GM19023 (cell line): ENCODE measurements at regions not wholly inside any gene's neighbourhood (a gene's known extent, or its start where the extent isn't known, plus 50 kb on each side); places are given as distances from the start of the nearest gene placed in this dataset.
"Not testable (repeated sequence)": the region's sequence is repeated elsewhere in the genome, so short reads cannot be mapped to it uniquely, and the experiment has no call there.

Source experiments
- ATAC-seq: cut with Tn5 transposase; IDR thresholded peaks from one replicate; pipeline ENCODE4 v1.9.1; 2021; ENCODE audit warnings: mild to moderate bottlenecking, moderate library complexity; ENCODE audit not compliant: unreplicated experiment

DNA sequence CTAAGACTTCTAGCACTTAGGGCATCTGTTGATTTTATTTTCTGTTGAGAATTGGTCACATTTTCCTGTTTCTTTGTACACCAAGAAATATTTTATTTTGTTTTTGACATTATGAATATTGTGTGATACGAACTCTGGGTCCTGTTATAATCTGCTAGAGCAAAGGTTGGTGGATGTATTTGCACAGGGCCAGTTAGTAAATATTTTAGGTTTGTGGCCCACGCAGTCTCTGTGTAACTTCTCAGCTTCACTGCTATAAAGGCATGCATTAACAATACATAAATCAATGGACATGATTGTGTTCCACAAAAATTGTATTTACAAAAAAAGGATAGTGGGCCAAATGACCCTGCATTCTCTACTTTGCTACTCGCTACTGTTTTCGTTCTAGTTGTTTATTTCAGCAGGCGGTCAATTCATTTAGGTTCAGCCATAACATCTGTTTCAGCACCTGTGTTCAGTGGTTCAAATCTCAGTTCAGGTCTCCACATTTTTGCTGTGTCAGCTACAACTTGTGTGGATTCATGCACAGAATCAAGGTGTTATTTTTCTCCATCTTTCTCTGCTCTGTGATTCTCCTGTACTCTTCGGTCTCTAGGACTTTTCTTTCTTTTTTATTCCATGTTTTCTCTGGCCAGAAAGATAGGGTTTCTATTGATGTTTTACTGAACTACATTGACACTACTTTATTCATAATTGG lies 786.2 kb downstream of the ETS1 start:
- no peak for ATAC-seq

DNA sequence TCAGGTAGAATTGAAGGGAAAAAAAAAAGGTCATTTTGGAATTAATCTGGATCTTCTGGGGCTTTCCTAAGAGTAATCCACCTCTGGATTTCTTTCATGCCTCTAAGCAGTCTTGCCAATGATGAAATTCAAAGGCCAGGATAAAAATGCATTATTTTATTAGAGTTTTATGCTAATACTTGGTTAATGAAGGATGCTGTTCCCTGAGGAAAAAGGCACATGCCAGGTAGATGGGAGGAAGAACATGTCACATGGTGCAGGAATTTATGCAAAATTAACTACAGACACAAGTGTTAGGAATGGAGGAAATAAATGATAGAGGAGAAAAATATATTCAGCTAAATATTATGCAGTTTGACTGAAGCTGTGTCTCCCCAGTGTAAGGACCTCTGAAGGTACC lies 792.0 kb downstream of the ETS1 start:
- no peak for ATAC-seq

DNA sequence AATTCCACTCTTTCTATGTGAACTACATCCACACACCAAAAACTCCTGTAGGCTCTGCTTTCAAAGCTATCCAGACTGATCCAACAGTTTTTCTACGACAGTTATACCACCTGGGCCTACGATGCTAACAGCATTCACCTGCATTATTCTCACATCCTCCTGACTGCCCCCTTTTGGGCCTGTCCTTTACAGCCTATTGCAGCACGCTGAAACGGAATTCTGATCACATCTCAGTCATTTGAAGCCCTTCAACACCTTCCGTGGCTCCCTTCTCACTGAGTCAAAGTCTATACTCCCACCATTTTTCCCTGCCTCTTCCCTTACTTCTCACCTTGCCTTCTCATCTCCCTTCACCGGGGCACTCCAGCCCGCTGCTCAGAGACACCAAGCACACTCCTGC lies 791.3 kb upstream of the KIRREL3 start:
- ATAC-seq, result no peak

DNA sequence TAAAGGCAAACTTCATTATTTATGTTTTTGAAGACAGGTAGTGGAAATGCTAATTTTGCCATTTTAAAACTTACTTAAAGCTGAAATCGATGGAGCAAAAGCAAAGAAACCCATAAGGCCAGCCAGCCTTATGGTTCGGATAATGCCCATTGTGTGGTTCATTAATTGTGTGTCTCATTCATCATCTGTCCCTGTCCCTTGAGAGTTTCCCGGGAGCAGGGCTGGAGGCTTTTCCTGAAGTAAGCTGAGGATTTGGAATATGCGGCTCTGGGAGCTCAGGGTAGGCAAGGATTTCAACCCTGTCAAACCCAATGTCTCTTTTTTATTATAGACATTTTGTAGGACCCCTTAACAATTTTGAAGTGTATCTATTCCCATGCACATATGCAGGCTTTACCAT lies 790.0 kb upstream of the KIRREL3 start:
- ATAC-seq, result no peak

DNA sequence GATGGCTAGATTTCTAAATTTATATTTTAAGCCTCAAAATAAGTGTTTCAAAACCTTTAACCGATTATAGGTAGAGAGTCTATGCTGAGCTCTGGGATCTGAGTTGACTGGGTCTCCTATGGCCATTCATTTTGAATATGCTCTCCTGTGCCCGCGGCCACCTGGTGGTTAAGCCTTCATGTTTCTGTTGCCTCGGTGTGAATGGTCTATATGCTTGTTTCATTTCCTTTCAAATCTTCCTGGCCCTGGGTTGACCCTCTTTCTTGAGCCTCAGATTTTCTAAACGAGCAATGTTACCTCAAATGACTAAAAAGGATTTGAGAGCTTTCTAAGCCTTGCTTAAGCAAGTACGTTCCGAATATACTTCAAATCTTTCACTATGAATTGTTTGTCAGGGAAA lies 789.4 kb upstream of the KIRREL3 start:
- no peak for ATAC-seq

DNA sequence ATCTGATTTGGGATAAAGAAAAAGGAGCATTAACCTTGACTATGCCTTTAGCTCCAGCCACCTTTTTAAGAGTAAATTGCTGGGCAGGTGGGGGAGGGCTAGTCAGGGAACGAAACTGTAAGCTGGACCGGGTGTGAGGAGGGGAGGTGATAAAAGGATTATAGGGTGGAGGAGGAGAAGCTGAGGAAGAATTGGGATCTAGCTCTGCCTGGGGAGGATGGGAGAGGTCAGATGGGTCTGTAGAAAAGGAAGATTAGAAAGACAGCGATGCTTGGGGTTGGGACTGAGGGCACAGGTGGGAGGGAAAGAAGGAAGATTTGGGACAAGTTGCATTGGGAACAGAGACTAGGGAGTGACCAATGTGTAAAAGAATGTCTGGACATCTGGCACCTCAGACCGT lies 772.4 kb upstream of the KIRREL3 start:
- not testable (repeated sequence) for ATAC-seq

DNA sequence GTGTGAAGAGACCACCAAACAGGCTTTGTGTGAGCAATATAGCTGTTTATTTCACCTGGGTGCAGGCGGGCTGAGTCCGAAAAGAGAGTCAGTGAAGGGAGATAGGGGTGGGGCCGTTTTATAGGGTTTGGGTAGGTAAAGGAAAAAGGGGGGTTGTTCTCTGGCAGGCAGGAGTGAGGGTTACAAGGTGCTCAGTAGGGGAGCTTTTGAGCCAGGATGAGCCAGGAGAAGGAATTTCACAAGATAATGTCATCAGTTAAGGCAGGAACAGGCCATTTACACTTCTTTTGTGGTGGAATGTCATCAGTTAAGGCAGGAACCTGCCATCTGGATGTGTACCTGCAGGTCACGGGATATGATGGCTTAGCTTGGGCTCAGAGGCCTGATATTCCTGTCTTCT lies 768.4 kb upstream of the KIRREL3 start:
- ATAC-seq, result not testable (repeated sequence)

DNA sequence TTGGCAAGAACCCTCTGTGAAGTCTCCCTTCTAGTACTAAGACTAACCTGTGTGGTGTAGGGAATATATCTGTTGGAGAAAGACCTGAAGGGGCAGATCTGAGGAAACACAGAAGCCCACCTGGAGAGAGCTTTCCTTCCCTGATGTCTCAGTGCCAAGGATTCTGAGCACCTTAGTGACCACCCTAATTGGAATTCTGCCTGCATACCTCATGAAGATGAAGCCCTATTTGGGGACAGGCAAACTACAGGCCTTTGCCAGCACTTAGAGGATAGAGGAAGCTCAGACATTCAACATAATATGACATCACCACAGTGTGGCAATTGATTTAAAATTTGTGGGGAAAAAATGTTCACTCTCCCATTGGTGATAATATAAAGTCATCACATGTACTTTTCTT lies 766.2 kb upstream of the KIRREL3 start:
- no peak for ATAC-seq

DNA sequence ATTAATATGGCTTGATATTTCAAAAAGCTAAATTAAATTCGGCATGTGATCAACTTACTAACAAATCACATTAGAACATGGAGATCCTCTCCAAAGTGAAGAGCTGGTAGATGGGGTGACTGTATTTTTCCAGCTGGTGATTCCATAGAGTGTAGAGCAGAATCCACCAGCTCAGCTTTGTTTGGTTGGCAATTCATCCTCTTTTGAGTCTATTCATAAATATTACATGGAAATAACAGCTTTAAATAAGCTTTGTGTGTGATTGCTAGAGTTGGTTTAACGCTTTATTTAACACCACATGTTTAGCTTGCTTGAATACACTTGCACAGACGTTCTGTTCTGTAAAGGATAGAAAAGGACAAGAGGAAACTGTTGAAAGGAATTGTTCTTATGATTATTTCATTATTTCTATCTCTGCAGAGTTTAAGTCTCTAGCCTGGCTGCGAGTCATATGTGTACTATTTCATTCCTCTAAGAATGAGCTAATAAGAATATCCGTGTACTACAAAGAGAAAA lies 738.3 kb upstream of the KIRREL3 start:
- no peak for ATAC-seq

DNA sequence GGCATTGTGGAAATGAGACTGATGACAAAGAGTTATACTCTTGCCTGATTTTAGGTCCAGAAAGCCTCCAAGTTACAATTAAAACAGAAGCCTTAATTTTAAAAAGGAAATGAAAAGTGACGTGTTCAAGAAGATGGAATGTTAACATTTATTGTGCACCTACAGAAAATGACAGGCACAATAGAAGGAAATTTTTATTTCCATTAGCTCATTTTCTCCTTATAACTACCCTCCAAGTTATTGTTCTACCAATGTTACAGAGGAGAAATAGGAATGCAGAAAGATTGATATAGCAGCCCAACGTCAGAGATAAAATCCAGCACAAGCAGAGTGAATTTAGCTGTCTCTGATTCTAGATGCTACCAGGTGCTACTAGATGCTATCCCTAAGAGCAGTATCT lies 736.9 kb upstream of the KIRREL3 start:
- ATAC-seq, result no peak

DNA sequence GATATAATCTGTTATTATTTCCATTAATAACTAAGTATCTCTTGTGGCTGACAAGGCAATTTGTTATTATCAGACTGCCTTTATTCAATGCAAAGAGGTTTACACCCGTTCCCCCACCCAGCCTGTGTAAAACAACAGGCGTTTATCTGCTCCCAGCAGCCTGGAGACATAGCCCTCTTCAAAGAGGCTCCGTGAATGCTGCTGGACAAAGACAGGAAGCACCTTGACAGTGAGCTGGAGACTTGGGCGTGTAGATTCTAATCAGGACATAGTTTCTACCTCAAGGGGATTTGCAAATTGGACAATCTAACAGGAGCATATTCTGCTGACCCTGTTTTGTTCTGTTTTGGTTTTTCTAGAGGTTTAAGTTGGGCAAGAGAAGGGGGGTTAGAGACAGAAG lies 733.0 kb upstream of the KIRREL3 start:
- no peak for ATAC-seq

DNA sequence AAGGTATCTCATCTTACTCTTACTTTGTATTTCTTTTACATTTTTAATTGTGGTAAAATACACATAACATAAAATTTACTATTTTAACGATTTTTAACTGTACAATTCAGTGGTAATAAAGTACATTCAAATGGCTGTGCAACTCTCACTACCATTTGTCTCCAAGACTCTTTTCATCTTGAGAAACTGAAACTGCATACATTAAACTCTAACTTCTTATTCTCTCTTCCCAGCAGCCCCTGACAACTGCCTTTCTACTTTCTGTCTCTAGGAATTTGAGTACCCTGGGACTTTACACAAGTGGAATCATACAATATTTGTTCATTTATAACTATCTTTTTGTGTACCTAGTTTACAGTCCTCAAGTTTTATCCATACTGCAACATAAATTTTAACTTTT lies 725.8 kb upstream of the KIRREL3 start:
- ATAC-seq, result no peak

DNA sequence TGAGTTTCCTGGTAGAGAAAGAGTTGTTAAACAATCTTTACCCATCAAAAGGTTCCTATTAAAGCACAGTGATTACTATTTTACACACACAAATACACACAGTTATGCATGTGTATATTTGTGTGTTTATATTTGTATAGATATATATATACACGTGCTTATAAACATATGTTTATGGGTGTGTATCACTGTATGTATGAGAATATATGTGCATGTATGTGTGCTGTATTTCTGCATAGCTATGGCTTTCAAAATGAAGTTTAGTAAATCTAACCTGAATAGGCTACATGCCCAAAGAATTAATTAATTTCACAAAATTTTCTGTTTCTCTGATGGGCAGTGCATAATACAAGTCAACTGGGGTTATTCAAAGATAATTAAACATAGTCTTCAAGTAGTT lies 723.1 kb upstream of the KIRREL3 start:
- no peak for ATAC-seq

DNA sequence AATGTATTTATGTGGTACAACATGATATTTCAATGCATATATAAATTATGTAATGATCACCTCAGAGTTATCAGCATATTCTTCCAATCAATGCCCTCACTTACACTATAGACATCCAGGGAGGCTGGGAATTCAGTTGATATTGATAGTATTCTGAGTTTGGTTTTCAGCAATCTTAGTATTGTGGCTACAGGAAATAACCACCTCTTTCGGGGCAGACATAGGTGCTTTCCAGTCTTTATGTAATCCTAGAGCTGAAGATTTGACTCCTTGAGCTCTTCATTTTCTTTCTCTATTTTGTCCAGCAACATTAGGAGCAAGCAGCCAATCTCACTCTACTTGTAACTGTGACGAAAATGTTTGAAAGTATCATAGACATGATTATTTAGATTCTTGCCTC lies 712.7 kb upstream of the KIRREL3 start:
- ATAC-seq, result no peak

DNA sequence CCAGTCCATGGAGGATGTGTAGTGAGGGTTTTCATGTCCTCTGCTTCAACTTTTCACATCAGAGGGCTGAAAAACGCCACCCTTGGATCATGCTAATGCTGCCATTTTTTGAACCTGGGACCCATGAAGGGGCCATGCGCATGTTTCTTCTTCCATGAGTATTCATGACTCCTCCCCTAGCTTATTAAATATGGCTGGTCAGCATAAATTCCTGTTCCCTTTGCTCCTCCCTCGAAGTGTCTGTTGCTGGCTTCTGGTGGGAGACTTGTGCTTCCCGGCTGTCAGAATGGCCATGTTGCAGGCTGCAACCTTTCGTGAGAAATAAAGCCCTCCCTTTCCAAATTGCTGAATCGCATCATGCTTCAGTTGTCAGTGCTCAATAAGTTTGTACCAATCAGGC lies 711.2 kb upstream of the KIRREL3 start:
- ATAC-seq, result no peak

DNA sequence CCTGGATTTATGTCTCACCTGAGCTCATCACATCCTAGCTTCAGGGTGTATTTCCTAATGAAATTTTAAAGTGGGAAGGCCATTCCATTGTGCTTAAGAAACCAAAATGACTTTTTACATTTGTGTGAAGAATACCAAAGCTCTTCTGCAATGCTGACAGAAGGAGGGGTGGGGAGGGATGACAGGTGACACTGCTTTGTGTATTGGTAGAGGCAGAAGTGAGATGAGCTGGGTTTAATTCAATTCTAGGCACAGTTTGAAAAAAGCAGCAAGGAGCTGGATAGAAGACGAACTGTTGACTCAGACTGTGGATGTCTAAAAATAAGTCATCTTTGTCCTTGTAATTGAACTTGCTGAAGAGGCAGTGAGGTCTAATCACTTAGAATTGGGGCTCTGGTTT lies 710.3 kb upstream of the KIRREL3 start:
- ATAC-seq, result no peak

DNA sequence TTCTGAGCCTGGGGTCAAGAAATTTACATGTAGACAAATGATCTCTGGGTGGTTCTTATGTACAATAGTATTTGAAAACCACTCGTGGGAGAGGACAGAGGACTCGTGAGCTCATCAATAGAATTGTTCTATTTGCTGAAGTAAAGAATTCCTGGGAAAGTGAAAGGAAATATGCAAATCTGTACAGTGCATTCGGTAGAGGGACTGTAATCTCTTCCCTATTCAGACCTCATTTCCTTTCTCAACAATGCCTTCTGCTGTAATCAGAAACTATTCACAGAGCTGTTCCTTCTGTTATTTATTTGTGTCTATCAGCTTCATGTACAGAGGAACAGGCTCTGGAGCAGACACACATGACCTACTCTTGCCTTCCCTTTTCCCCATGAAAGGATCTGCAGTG lies 709.4 kb upstream of the KIRREL3 start:
- ATAC-seq, result no peak

DNA sequence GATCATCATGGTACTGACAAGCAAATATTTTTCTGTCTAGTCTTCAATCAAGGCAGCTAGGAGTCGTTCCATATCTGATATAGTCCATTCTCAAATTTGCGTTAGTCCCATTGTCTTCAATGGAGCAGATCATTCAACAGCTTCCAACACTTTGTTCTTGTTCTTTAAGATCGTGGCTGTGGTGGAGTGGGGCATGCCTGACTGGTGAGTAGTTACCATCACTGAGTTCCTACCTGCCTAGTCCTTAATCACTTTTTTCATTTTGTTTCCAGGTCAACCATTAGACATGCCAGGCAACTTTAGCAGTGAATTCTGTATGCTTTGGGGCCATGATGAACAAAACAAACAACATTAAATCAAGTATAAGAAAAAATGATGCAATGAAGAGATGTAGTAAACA lies 693.1 kb upstream of the KIRREL3 start:
- no peak for ATAC-seq

DNA sequence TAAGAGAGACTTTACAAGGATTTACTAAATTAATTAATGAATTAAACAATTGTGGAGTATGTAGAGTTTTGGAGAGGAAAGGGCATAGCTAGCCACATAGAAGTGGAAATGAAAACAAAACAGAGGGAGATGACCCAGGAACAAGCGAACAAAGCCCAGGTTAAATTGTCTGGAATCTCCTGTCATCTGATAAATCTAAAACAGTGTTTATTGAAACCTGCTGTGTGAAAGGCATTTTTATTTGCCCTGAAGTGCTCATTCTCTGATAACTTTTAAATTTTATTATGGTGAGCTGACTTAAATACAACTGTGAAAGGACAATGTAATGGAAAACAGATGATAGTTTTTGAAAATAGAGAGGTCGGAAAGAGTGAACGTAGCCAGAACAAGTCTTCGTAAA lies 682.8 kb upstream of the KIRREL3 start:
- ATAC-seq, result no peak

DNA sequence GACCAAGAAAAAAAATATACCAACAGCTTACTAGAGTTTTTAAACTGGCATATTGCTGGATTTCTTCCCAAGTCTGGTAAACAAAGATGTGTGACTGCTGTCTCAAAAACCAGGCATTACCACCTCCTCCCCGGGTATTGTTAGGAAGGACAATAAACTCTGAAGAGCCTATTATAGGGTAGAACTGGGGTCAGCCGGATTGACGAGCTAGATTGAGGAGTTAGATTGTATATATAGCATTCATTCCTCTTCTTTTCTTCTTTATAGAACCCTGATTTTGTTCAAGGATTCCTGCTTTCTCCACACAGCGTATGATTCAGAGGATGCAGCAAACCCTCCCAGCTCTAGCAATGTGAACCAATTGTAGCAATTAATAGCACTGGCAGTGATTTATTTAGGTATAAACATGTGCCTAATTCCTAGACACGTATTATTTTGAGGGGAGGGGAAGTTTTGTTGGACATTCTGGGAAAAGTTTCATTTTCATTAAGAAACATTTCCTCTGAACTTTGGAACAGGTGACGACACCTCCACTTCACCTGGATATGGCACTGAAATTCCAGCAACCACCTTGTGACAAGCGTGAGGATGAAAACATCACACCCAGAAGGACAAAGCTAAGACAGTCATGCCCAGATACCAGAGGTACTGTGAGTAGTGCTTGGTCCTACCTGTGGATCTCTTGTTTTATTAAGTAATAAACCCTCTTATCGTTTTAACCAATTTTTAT lies 679.4 kb upstream of the KIRREL3 start:
- no peak for ATAC-seq

DNA sequence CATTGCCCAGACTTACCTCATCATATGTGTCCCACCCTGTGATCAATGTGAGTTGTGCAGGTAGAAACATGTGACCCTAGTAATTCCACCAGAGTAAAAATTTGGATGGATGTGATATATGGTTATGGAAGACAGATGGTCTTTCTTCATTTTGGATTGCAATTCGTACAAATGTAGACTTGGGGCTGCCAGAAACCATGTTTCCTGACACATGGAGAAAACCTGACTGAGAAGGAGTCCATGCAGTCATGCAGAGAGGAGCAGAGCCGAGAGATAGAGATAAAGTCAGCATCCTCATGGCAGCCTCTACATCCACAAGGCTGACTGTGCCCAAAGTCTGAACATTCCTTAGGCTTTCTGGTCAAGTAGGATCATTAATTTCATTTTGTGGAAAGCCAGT lies 678.1 kb upstream of the KIRREL3 start:
- no peak for ATAC-seq

DNA sequence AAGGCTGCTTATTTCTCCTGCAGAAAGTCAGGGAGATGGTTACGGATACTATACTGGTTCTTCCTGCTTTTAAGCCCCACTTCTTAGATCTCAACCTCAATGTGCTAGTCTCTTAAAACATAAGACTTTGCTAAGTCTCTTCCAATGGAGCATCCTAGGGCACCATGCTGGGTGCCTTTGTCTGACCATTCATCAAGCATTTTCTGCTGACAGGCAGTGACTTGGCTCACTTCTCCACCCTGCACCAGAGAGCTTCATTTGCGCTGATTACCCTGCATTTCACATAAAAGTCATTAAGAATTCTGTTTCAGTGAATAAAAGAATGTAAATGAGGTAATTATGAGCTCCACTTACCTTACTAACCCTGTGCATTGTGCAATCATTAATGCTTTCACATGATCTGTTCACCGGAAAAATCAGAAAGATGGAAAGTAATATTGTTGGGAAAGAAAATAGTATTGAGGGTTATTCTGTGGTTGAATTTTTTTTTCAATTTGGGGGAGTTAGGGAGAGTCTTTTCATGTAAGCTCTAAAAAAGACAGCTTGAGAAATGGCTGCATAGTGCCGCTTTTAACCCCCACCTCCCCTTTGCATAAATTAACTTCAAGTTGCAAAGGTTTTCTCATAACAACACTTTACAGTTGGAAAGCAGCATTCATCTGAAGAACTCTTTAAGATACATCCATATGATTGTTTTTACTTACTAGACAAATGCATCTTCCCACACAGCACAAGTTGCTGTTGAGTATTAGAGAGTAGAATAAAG lies 677.3 kb upstream of the KIRREL3 start:
- ATAC-seq, result no peak
